Endometrium (tissue), 2 donors: ENCODE measurements at regions not wholly inside any gene's neighbourhood (a gene's known extent, or its start where the extent isn't known, plus 50 kb on each side); places are given as distances from the start of the nearest gene placed in this dataset.
"Not testable (repeated sequence)": the region's sequence is repeated elsewhere in the genome, so short reads cannot be mapped to it uniquely, and the experiment has no call there.

Experiments
- FAIRE-seq: peaks from 2 replicates; lab custom pipeline; 2012; peaks lifted over from hg19 to GRCh38; lab: Jason Lieb, UNC
- donor health status: control.
- donor health status: control.

GRCh38 chr5:67878933-67879332 is 336.6 kb upstream of the PIK3R1 start:
- FAIRE-seq = no peak

GRCh38 chr5:67876371-67876770 is 339.2 kb upstream of the PIK3R1 start:
- no peak for FAIRE-seq

GRCh38 chr5:67875601-67876000 is 340.0 kb upstream of the PIK3R1 start:
- peak; percentile 65 for FAIRE-seq

GRCh38 chr5:67873935-67874334 is 341.6 kb upstream of the PIK3R1 start:
- no peak for FAIRE-seq

GRCh38 chr5:67870662-67871061 is 344.9 kb upstream of the PIK3R1 start:
- no peak for FAIRE-seq

- FAIRE-seq = not testable (repeated sequence)
Measured at GRCh38 chr5:67864335-67864734, 351.2 kb upstream of the PIK3R1 start.

- FAIRE-seq = no peak
Measured at GRCh38 chr5:67858471-67859031, 357.0 kb upstream of the PIK3R1 start.

GRCh38 chr5:67857502-67857901 is 358.1 kb upstream of the PIK3R1 start:
- FAIRE-seq = no peak

- FAIRE-seq = no peak
Measured at GRCh38 chr5:67855523-67855922, 360.0 kb upstream of the PIK3R1 start.

- not testable (repeated sequence) for FAIRE-seq
Measured at GRCh38 chr5:67850906-67851305, 364.6 kb upstream of the PIK3R1 start.

GRCh38 chr5:67844924-67845323 is 370.6 kb upstream of the PIK3R1 start:
- FAIRE-seq = no peak

GRCh38 chr5:67842806-67843205 is 372.8 kb upstream of the PIK3R1 start:
- no peak for FAIRE-seq

- not testable (repeated sequence) for FAIRE-seq
Measured at GRCh38 chr5:67837225-67837624, 378.3 kb upstream of the PIK3R1 start.

- FAIRE-seq = not testable (repeated sequence)
Measured at GRCh38 chr5:67836496-67836895, 379.1 kb upstream of the PIK3R1 start.

- FAIRE-seq = no peak
Measured at GRCh38 chr5:67831048-67831447, 384.5 kb upstream of the PIK3R1 start.

- FAIRE-seq = no peak
Measured at GRCh38 chr5:67827541-67827940, 388.0 kb upstream of the PIK3R1 start.

GRCh38 chr5:67824852-67825251 is 390.7 kb upstream of the PIK3R1 start:
- no peak for FAIRE-seq

- FAIRE-seq = no peak
Measured at GRCh38 chr5:67817652-67818051, 397.9 kb upstream of the PIK3R1 start.

- no peak for FAIRE-seq
Measured at GRCh38 chr5:67816456-67816855, 399.1 kb upstream of the PIK3R1 start.

GRCh38 chr5:67815455-67816391 is 399.8 kb upstream of the PIK3R1 start:
- no peak for FAIRE-seq

GRCh38 chr5:67814569-67815311 is 400.8 kb upstream of the PIK3R1 start:
- no peak for FAIRE-seq

- no peak for FAIRE-seq
Measured at GRCh38 chr5:67813877-67814539, 401.5 kb upstream of the PIK3R1 start.
